AG10803 (cell line): ENCODE measurements at regions not wholly inside any gene's neighbourhood (a gene's known extent, or its start where the extent isn't known, plus 50 kb on each side); places are given as distances from the start of the nearest gene placed in this dataset.
A peak's percentile ranks its signal among the peaks of the same experiment; 100 is the strongest.

Source experiments
- DNase-seq: peaks from one replicate; pipeline ENCODE4 v3.0.0; 2010; ENCODE audit warnings: low read depth
- H3K4me3 ChIP-seq: 2 replicates; pipeline ENCODE4 v1.5.1; 2011; ENCODE audit warnings: mild to moderate bottlenecking, low read length, control low read depth
- TF ChIP-seq, protein P1 (sequence below): conservative IDR thresholded peaks from 2 replicates; pipeline ENCODE4 v1.5.1; 2011; ENCODE audit warnings: mild to moderate bottlenecking, low read length, control low read depth, inconsistent platforms

DNA sequence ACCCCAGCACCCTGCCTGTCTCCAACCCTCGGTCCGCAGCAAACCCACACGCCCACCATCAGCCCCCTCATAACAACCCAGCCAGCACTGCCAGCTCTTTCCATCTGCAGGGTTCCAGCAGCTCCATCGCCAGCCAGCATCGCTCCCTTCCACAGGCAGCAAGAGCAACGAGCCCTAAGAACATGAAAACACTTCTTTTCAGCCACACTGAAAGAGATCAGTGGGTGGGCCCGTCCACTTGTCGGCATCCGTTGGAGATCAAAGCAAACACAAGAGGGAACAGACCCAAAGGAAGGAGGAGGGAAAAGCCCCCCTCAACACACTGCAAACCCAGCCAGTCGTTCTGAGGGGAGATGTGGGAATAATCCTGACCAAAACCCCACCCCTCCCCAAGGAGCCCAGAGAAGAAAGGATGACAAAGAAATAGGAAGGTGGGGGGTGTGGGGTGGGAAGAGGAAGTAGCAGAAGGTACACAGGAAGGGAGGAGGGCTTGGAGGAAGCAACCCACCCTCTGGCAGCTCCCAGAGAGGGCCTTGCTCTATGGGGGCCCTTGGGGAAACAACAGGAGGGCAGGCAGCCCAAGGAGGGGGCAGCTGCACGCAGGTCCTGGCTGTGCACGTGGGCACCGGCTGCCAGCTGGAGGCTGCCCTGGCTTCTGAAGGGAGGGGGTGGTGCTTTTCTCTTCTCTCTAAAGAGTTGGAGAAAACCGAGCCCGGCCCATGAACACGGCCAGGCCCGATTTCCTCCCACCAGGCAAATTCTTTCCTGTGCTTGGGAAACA, 473.6 kb upstream of the PROK2 start:
- TF ChIP-seq, protein P1, sequence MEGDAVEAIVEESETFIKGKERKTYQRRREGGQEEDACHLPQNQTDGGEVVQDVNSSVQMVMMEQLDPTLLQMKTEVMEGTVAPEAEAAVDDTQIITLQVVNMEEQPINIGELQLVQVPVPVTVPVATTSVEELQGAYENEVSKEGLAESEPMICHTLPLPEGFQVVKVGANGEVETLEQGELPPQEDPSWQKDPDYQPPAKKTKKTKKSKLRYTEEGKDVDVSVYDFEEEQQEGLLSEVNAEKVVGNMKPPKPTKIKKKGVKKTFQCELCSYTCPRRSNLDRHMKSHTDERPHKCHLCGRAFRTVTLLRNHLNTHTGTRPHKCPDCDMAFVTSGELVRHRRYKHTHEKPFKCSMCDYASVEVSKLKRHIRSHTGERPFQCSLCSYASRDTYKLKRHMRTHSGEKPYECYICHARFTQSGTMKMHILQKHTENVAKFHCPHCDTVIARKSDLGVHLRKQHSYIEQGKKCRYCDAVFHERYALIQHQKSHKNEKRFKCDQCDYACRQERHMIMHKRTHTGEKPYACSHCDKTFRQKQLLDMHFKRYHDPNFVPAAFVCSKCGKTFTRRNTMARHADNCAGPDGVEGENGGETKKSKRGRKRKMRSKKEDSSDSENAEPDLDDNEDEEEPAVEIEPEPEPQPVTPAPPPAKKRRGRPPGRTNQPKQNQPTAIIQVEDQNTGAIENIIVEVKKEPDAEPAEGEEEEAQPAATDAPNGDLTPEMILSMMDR, result no peak
- H3K4me3 ChIP-seq, result no peak overlapping the region
- DNase-seq, result no peak

DNA sequence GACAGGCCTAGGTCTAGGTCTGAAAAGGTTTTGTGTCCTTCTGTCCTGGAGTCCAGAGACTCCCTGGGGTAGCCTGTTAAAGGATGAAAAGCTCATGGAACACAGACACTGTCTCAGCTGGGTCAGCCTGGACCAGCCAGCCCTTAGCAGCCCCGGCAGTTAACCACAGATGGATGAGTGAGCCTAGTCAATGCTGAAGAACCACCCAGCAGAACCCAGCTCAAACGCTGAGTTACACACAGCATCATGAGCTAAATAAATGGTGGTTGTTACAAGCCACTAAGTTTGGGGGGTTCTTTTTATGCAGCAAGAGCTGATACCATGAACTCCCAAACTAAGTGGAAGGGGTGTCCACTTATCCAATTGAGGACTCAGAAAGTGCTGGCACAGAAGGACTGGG, 472.8 kb upstream of the PROK2 start:
- DNase-seq, result no peak
- TF ChIP-seq, protein P1, result no peak
- H3K4me3 ChIP-seq, result no peak overlapping the region

DNA sequence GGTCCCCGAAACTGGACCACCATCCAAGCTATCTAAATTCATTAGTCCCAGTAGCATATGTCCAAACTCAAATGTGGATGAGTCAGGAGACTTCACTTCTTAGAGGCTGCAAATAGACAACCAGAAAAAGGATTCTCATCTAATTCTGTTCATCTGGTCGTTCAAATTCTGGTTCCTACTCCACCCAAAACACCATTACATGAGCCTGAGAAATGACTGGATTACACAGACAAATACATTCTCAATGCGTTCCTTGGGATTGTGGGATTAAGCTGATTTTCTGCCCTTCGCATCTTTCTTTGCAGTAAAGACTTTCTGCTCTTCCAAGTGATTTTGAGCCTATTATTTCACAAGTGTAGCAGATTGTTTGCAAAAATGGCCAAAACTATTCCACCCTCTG, 472.3 kb upstream of the PROK2 start:
- TF ChIP-seq, protein P1, result no peak
- DNase-seq, result no peak
- H3K4me3 ChIP-seq, result no peak overlapping the region

DNA sequence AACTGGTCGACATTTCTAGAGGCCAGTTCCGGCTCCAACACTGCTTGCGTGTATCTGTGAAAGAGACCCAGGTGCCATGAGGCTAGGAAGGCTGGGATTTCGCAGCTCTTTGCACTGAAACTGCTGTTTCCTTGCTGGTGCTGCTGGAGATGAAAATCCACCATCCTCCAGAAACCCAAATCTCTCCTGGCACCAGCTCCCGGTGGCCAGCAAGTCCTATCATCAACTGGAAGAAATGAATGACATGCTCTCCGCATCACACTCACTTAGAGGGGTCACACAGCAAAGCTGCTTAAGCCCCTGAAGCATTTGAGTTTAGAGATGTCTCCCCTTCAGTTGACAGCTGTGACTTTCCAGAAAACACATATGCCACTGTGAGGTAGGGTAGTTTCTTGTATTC, 471.8 kb upstream of the PROK2 start:
- H3K4me3 ChIP-seq, result no peak overlapping the region
- TF ChIP-seq, protein P1, result no peak
- no peak for DNase-seq

DNA sequence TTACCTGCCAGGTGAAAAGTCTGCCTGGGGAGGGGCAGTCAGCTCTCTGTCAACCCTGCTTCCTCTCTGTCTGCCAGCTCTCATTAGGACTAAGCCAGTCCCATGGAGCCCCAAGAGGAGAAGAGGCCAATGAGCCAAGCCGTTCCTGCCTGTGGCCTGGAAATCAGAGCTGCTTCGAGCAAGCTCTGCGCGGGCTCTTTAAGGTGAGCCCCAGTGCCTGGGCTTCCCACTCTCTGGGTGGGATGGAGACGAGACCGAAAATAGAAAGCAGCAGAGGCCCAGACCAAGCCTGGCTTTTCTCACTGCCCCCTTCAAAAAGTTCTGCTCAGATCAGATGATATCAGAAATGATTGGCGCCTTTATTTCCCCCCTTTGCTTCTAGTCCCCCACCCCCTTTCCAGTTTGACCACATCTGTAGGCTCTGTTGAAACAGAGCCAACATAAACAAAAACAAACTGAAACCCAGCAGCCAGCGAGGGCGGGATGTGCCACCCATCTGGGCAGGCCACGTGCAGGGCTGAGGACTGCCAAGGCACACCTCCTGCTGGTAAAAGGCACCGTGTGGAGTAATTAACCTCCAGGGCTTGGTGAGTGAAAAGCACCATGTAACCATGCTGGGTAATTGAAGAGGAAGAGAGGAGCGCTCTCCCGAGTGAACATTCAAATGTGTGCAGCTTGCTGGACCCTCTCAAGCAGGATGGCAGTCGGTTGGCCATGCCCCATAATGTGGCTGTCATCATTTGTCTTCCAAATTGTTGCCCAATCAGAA, 471.0 kb upstream of the PROK2 start:
- no peak for DNase-seq
- no peak overlapping the region for H3K4me3 ChIP-seq
- TF ChIP-seq, protein P1, result no peak; the same call in 1 of the 2 replicates

DNA sequence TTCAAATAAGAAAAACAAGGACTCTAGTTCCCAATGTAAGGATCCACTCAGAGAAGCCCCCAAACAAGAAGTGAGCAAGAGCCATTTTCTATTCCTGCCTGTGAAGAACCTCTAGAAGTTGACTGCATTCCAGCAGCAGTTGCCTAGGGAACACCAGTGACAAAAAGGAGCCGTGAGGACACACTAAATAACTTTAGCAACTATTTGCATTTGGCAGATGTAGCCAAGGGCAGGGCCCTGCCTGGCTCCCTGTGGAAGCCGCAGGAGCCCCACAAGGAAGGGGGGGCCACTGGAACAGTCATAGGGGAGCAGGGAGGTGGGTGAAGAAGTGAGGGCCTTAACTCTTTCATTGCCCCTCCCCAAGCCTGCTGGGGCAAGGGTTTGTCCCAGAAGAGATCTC, 470.2 kb upstream of the PROK2 start:
- no peak overlapping the region for H3K4me3 ChIP-seq
- TF ChIP-seq, protein P1, result no peak
- peak; percentile 86 for DNase-seq

DNA sequence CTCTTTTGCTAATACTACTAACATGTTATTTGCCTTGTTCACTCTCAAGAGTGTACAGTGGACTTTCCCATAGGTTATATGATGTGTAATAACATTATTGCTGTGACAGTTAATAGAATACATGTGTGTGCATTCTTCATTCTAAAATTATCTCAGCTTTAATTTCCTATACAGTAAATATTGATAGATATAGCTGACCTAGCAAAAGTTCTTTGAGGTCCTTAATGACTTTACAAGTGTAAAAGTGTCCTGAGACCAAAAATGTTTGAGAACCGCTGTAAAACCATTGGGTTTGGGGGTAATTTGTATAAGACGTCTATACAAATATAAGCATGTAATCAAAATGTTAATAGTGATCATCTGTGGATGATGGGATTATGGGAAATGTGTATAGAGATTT, 469.5 kb upstream of the PROK2 start:
- DNase-seq, result no peak
- TF ChIP-seq, protein P1, result no peak
- H3K4me3 ChIP-seq, result no peak overlapping the region
